ENCODE measurements at regions not wholly inside any gene's neighbourhood (a gene's known extent, or its start where the extent isn't known, plus 50 kb on each side); places are given as distances from the start of the nearest gene placed in this dataset.
A peak's percentile ranks its signal among the peaks of the same experiment; 100 is the strongest.

DNA sequence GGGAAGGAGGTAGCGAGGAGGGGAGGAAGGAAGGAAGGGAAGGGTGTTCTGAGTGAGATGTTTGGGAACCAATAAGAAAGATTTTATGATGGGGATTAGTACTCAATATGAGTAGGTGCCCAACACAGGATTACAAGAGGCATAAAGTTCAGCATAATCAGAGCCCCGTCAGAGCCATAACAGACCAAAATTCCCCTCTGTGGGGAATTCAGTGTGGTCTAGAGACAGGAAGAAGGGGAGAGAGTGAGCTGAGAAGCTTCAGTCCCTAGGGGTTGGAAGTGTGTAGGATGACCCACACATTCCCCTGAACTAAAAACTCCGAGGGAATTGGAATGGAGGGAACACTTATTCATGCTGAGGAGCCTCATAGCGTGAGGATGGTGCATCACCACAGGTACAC, 160.3 kb upstream of the SASH1 start:
- no peak for DNase-seq

- DNase-seq, result no peak
Observed at GRCh38 chr6:148183776-148184175, 158.9 kb upstream of the SASH1 start.

DNA sequence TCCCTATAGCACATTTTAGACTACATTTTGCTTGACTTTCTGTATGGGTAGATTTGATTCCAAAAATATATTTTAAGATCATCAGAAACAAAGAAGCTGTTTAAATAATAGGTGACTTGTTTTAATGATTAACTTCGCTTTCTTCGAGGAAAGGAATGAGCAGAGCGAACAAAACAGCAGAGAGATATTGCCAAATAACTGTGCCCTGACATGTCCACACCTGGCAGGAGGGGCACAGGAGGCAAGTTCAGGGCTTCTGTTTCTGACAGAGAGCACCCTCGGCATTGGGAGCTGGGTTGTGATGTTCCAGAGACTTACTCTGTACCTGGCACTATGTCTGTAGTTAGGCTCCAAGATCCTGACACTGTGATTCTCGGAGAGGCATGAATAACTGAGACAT, 155.7 kb upstream of the SASH1 start:
- DNase-seq, result no peak

GRCh38 chr6:148192310-148192709, 150.3 kb upstream of the SASH1 start:
- no peak for DNase-seq

- DNase-seq, result no peak
Observed at GRCh38 chr6:148193063-148193680, 149.5 kb upstream of the SASH1 start.

DNA sequence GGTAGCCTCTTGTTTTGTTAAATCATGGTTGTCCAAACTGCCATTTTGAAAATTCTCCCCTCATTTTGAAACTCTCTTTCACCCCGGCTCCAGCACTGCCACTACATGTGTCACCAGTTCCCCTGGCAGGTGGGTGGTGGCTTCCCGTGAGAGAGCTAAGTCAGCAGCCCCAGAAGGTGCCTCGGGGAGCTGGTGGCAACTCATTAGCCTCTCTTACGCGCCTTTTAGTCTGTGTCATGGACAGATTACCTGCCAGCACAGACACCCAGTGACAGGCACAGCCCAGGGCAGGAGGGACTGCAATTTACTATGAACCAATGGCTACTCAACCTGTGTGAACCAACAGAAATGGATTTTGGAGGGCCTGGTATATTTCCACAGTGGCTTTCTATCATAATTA, 147.1 kb upstream of the SASH1 start:
- no peak for DNase-seq

- no peak for DNase-seq
Observed at GRCh38 chr6:148199584-148199983, 143.1 kb upstream of the SASH1 start.

DNA sequence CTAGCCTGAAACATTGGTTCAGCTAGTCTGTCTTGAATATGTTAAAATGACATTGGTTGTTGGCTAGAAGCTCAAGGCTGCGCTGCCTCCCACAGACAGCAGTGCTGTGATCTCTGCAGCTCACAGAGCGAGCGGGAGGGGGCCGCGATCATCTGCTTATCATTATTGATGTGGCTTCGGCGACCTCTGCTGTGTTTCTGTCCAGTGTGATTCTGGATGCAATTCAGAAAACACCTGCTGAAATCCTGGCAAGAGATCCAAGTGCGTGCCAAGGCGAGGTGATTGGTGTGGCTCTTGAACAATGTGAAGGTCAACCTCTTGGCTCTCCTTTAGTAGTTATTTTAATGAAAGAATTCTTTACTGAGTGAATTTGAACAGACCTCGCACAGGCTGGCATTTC, 142.3 kb upstream of the SASH1 start:
- DNase-seq, result no peak

DNA sequence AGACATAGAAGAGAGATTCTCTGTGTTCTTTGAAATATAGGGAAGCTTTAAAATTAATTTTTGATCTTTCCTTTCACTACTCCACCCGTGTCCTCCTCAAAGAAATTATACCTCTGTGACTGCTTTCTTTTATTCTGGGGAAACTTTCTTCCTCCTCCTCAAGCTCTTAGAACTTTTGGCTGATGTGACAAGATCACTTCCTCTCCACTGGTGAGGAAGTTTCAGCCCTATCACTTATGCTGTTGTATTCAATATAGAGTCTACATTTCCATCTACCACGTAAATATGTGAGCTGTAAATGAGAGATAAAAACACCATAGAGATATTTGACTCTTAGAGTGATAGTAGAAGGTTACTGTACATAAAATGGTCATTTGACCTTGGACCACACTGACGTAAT, 141.9 kb upstream of the SASH1 start:
- no peak for DNase-seq

GRCh38 chr6:148203281-148203925, 139.2 kb upstream of the SASH1 start:
- no peak for DNase-seq

- DNase-seq, result peak; percentile 71
Observed at GRCh38 chr6:148203970-148204369, 138.7 kb upstream of the SASH1 start.

GRCh38 chr6:148208298-148208697, 134.3 kb upstream of the SASH1 start:
- no peak for DNase-seq

DNA sequence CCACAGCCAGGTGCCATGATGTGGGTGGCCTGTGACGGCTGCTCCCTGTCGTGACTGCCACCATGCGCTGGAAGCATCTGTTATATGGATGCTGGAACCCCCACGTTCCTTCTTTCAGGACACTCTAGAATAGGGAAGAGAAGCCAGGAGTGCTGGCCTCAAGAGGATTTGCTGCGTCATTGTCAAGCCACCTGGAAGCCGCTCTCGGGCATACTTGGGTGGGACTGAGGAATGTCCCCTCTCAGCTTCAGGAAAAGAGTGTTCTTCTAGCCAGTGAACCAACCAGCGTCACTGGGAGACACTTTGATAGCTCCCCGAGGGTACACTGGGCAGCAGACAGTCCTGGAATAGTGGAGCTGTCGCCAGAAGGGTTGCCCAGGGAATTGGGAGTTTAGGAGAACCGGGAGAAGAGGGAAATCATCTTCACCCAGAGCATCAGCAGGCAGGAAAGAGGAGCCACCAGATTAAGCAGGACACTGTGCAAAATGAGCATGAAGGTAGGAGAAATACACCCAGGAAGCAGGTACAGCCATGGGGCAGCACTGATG, 130.8 kb upstream of the SASH1 start:
- no peak for DNase-seq

- DNase-seq, result no peak
Observed at GRCh38 chr6:148212366-148212765, 130.3 kb upstream of the SASH1 start.

DNA sequence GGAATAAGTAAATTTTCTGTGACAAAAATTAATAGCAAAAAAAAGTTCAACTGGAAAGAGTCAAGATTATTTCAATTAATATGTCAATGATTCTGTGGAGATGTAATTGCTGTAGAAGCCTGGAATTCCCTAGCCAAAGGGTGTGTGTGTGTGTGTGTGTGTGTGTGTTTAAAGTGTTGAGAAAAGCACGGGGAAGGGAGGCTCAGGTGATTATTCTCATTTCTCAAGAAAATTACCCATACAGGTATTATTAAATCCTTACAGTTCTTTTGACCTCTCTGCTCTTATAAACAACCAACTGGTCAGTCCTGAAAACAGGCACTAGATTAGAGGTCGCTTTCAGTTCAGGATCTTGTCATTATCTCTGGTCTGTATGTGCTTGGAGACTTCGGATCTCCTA, 129.3 kb upstream of the SASH1 start:
- DNase-seq, result no peak

DNA sequence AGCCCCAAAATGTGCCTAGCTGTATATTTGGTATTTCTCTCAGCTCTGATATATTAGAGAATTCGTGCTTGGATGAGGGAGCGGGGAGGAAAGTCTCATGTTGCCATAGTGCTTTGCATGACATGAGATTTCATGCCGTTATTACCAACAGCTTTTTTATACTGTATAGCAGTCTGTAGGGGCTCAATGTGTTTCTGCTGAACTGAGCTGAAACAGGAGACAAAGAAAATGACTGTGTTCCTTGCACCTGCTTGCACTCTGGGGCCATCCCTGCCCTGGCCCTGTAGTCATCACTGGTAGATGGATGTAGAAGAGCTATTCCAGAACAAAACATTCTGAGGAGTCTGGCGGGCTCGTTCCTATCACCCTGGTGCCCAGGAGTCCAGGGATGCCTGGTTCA, 128.0 kb upstream of the SASH1 start:
- DNase-seq, result no peak

DNA sequence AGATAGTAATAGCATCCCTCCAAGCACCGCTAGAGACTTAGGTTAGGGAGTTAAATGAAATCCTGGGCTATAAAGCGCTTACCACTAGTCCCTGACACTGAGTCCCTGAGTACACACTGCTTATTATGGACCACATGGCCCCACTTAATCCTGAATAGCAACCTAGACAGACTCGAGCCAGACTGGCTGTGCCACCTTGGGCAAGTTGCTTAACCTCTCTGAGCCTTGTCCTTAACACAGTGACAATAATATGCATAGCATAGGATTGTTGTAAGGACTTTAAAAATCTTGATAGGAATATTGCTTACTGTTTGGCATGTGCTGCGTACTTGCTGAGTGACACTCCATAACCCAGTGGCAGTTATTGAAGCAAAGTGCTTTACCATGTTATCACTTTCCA, 125.6 kb upstream of the SASH1 start:
- no peak for DNase-seq

GRCh38 chr6:148217921-148218320, 124.7 kb upstream of the SASH1 start:
- no peak for DNase-seq

GRCh38 chr6:148218542-148219258, 123.9 kb upstream of the SASH1 start:
- no peak for DNase-seq

GRCh38 chr6:148221196-148221979, 121.2 kb upstream of the SASH1 start:
- DNase-seq, result no peak

- DNase-seq, result no peak
Observed at GRCh38 chr6:148222376-148222775, 120.3 kb upstream of the SASH1 start.

DNA sequence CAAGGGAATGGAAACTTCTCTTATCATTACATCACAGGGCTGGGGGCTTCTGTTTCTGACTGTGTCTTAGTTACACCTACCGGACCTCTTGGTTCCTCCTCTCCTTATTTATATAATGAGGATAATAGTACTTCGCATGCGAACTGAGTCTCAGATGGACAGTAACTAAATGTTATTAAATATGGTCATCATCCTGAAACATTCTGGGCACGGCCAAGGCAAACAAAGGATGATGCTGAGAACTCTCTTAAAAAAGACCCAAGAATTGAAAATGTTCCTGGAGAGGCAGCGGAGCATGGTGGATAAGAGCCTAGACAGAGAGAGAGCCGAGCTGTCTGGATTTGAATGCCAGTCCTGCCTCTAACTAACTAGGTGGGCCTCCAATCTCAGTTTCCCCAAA, 119.8 kb upstream of the SASH1 start:
- DNase-seq, result no peak

GRCh38 chr6:148223424-148223842, 119.2 kb upstream of the SASH1 start:
- DNase-seq, result no peak

All from activated CD4-positive, alpha-beta T cell treated with anti-CD3 and anti-CD28 coated beads for 48 hours (primary cell).